Smooth muscle cell (in vitro differentiated cells): ENCODE measurements at regions not wholly inside any gene's neighbourhood (a gene's known extent, or its start where the extent isn't known, plus 50 kb on each side); places are given as distances from the start of the nearest gene placed in this dataset.

Experiments used
- DNase-seq: peaks from one replicate; lab custom pipeline; 2025; ENCODE audit not compliant: unreplicated experiment; lab: John Stamatoyannopoulos, UW
- H2AFZ ChIP-seq: fragments of 200-600 bp; sonication (generic); 2 replicates; pipeline ENCODE4 v1.6.0; 2016; ENCODE audit warnings: antibody characterized with exemption, low read depth, mild to moderate bottlenecking
- H3F3A ChIP-seq: fragments of 200-600 bp; sonication (generic); 2 replicates; pipeline ENCODE4 v1.6.0; 2017; ENCODE audit warnings: antibody characterized with exemption, low read depth
- H3K27ac ChIP-seq: fragments of 200-600 bp; sonication (generic); 2 replicates; pipeline ENCODE4 v1.5.1; 2016; ENCODE audit warnings: low read depth, mild to moderate bottlenecking
- H3K27me3 ChIP-seq: fragments of 200-600 bp; sonication (generic); 2 replicates; pipeline ENCODE4 v1.6.1; 2016; ENCODE audit warnings: low read depth, mild to moderate bottlenecking
- H3K36me3 ChIP-seq: fragments of 200-600 bp; sonication (generic); 2 replicates; pipeline ENCODE4 v1.5.1; 2016; ENCODE audit warnings: low read depth
- H3K4me1 ChIP-seq: fragments of 200-600 bp; sonication (generic); 2 replicates; pipeline ENCODE4 v1.5.1; 2016; ENCODE audit warnings: low read depth
- H3K4me2 ChIP-seq: fragments of 200-600 bp; sonication (generic); 2 replicates; pipeline ENCODE4 v1.6.0; 2016; ENCODE audit warnings: mild to moderate bottlenecking
- H3K4me3 ChIP-seq: fragments of 200-600 bp; sonication (generic); 2 replicates; pipeline ENCODE4 v1.5.1; 2016; ENCODE audit warnings: mild to moderate bottlenecking
- H3K79me2 ChIP-seq: fragments of 200-600 bp; sonication (generic); 2 replicates; pipeline ENCODE4 v1.6.0; 2016; ENCODE audit warnings: low read depth, mild to moderate bottlenecking
- H3K9ac ChIP-seq: fragments of 200-600 bp; sonication (generic); 2 replicates; pipeline ENCODE4 v1.6.0; 2016; ENCODE audit warnings: low read depth
- H3K9me3 ChIP-seq: fragments of 200-600 bp; sonication (generic); replicated peaks from 2 replicates; pipeline ENCODE4 v1.5.1; 2016; ENCODE audit warnings: low read depth
- H4K20me1 ChIP-seq: fragments of 200-600 bp; sonication (generic); 2 replicates; pipeline ENCODE4 v1.6.0; 2016; ENCODE audit warnings: low read depth
- WGBS: methylation state at CpG from one replicate; pipeline ENCODE4 v1.1.7; 2016; ENCODE audit warnings: low lambda C conversion rate; 5-methylcytosine and 5-hydroxymethylcytosine counted together
- TF ChIP-seq, protein P1 (sequence below): fragments of 200-600 bp; sonication (generic); IDR thresholded peaks from 2 replicates; pipeline ENCODE4 v1.5.1; 2017; ENCODE audit warnings: borderline replicate concordance, mild to moderate bottlenecking, antibody characterized with exemption; ENCODE audit not compliant: insufficient read depth, poor library complexity, severe bottlenecking

GRCh38 chr3:118337649-118338048, 697.0 kb downstream of the IGSF11 start:
- no peaks in the 10 kb centered on the region for H3K9me3 ChIP-seq
- TF ChIP-seq, protein P1, sequence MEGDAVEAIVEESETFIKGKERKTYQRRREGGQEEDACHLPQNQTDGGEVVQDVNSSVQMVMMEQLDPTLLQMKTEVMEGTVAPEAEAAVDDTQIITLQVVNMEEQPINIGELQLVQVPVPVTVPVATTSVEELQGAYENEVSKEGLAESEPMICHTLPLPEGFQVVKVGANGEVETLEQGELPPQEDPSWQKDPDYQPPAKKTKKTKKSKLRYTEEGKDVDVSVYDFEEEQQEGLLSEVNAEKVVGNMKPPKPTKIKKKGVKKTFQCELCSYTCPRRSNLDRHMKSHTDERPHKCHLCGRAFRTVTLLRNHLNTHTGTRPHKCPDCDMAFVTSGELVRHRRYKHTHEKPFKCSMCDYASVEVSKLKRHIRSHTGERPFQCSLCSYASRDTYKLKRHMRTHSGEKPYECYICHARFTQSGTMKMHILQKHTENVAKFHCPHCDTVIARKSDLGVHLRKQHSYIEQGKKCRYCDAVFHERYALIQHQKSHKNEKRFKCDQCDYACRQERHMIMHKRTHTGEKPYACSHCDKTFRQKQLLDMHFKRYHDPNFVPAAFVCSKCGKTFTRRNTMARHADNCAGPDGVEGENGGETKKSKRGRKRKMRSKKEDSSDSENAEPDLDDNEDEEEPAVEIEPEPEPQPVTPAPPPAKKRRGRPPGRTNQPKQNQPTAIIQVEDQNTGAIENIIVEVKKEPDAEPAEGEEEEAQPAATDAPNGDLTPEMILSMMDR: no peak
- no peaks in the 10 kb centered on the region for H3F3A ChIP-seq
- no peak overlapping the region for H3K27ac ChIP-seq
- H3K4me3 ChIP-seq: no peak overlapping the region
- H3K36me3 ChIP-seq: no peaks in the 10 kb centered on the region
- no peaks in the 10 kb centered on the region for H3K79me2 ChIP-seq
- no peak overlapping the region for H3K4me2 ChIP-seq
- no peaks in the 10 kb centered on the region for H3K4me1 ChIP-seq
- no peak for DNase-seq
- H3K9ac ChIP-seq: no peak overlapping the region
- H2AFZ ChIP-seq: no peak overlapping the region
- H3K27me3 ChIP-seq: no peaks in the 10 kb centered on the region
- no peaks in the 10 kb centered on the region for H4K20me1 ChIP-seq

DNA sequence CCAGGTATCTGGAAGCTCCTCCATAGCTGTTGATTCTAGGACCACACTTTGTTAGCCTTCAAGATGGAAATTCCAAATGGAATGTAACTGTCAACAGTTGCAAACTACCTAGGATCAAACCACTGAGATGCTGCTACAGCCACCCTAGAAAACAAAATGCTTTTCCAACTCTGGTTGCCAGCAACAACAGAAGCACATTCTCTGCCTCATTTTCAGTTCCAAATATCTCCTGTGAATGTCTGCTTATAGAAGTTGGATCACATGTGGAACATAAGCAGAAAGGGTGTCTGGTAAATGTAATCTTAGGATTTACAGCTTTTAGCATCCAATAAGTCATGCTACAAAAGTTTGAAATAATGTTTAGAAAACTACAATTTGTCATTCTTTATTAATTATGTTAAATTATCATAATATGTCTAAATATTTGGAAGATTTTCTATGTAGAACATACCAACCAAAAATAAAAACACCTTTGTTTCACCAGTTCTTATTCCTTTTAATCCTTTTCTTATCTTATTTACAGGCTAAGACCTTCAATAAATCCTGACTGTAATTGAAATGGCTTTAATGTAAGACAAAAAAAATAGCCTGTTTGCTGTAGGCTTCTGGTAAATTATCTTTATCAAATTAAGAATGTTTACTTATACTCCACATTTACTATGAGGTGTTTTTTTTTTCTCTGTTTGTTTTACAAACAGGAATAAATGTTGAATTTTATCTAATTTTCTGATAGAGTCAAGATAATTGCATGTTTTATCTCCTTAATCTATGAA, 687.1 kb downstream of the IGSF11 start:
- Histone ChIP-seq H3K9ac (no peak overlapping the region), H3K9me3 (no peaks in the 10 kb centered on the region), H3K36me3 (no peaks in the 10 kb centered on the region), H3K27ac (no peak overlapping the region), H3K4me1 (no peaks in the 10 kb centered on the region), H3K4me2 (no peak overlapping the region), H3K79me2 (no peaks in the 10 kb centered on the region), H3F3A (no peaks in the 10 kb centered on the region), H3K27me3 (no peaks in the 10 kb centered on the region), H3K4me3 (no peak overlapping the region), H2AFZ (no peak overlapping the region), H4K20me1 (no peaks in the 10 kb centered on the region)
- no peak for DNase-seq
- TF ChIP-seq, protein P1: no peak

DNA sequence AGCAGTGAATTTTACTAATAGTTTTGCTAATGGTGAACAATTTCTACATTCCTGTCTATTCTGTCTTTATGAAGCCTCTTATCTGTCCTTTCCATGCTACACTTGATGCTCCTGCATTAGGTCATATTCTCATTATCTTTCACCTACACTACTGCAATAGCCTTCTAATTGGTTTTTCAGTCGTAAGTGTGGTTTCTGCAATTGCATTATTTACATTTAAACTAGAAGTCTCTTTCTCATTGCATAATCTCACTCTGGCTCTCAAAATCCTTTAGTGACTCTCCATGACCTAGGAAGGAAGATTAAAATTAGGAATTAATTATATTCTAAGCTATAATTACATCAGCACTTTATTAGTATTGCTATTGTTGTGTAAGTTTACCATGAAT, 686.5 kb downstream of the IGSF11 start:
- TF ChIP-seq, protein P1: no peak
- no peaks in the 10 kb centered on the region for H3K27me3 ChIP-seq

DNA sequence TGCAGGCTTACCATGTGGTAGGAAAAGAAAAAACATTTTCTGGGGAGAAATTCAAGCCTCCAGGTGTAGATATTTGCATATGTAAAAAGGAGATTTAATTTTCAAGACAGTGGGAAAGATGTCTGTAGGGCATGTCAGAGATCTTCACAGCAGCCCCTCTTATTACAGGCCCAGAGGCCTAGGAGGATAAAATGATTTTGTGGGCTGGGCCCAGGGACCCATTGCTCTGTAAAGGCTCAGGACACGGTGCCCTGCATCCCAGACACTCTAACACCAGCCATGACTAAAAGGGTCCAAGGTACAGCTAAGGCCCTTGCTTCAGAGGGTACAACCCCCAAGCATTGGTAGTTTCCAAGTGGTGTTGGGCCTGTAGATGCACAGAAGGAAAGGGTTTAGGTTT, 680.1 kb downstream of the IGSF11 start:
- no peaks in the 10 kb centered on the region for H3F3A ChIP-seq
- no peaks in the 10 kb centered on the region for H4K20me1 ChIP-seq
- H3K4me2 ChIP-seq: no peak overlapping the region
- no peaks in the 10 kb centered on the region for H3K79me2 ChIP-seq
- no peak overlapping the region for H3K27ac ChIP-seq
- TF ChIP-seq, protein P1: no peak
- H3K4me3 ChIP-seq: no peak overlapping the region
- no peaks in the 10 kb centered on the region for H3K27me3 ChIP-seq
- no peaks in the 10 kb centered on the region for H3K9me3 ChIP-seq
- no peaks in the 10 kb centered on the region for H3K36me3 ChIP-seq
- H2AFZ ChIP-seq: no peak overlapping the region
- DNase-seq: no peak
- H3K4me1 ChIP-seq: no peaks in the 10 kb centered on the region
- no peak overlapping the region for H3K9ac ChIP-seq
- WGBS: 73% methylated on average over 1 of the region's 1 CpG

More for the DNA sequence above, 686.5 kb downstream of the IGSF11 start:
- H3F3A ChIP-seq: no peaks in the 10 kb centered on the region
- no peaks in the 10 kb centered on the region for H3K79me2 ChIP-seq
- H3K9ac ChIP-seq: no peak overlapping the region
- no peak for DNase-seq
- H3K4me2 ChIP-seq: no peak overlapping the region
- no peaks in the 10 kb centered on the region for H3K4me1 ChIP-seq
- no peaks in the 10 kb centered on the region for H3K36me3 ChIP-seq
- no peak overlapping the region for H3K4me3 ChIP-seq
- no peak overlapping the region for H2AFZ ChIP-seq
- H4K20me1 ChIP-seq: no peaks in the 10 kb centered on the region
- WGBS: 61% methylated on average over 1 of the region's 1 CpG
- no peaks in the 10 kb centered on the region for H3K9me3 ChIP-seq
- no peak overlapping the region for H3K27ac ChIP-seq
